Lower lobe of right lung (tissue), 2 donors: ENCODE measurements at regions not wholly inside any gene's neighbourhood (a gene's known extent, or its start where the extent isn't known, plus 50 kb on each side); places are given as distances from the start of the nearest gene placed in this dataset.

Experiments used
- ATAC-seq, 2 donors: fragments of 200-7000 bp; cut with Tn5 transposase; one replicate each; pipeline ENCODE4 v1.9.1; 2020 to 2022; ENCODE audit warnings: mild to moderate bottlenecking in 2 of 2, moderate library complexity in 2 of 2
- DNase-seq: peaks from one replicate; pipeline ENCODE4 v3.0.0-alpha.2; 2020
- H3K27ac ChIP-seq: fragments of 200-600 bp; one replicate; pipeline ENCODE4 v1.8.0; 2022
- H3K27me3 ChIP-seq: fragments of 200-600 bp; one replicate; pipeline ENCODE4 v1.8.0; 2022; ENCODE audit warnings: low read depth
- H3K36me3 ChIP-seq: fragments of 200-600 bp; one replicate; pipeline ENCODE4 v1.8.0; 2022; ENCODE audit warnings: mild to moderate bottlenecking
- H3K4me1 ChIP-seq: fragments of 200-600 bp; one replicate; pipeline ENCODE4 v1.8.0; 2022
- H3K4me3 ChIP-seq: fragments of 200-600 bp; one replicate; pipeline ENCODE4 v1.8.0; 2022; ENCODE audit warnings: mild to moderate bottlenecking
- H3K9me3 ChIP-seq: fragments of 200-600 bp; one replicate; pipeline ENCODE4 v1.8.0; 2022
- CTCF ChIP-seq: fragments of 200-600 bp; IDR thresholded peaks from one replicate; pipeline ENCODE4 v1.8.0; 2022; ENCODE audit warnings: antibody characterized with exemption, mild to moderate bottlenecking
- intact Hi-C: fragments of 100-400 bp; cut with DNase I; formaldehyde crosslinking; loops from one replicate; pipeline ENCODE4 v1.11.0; 2022
- donor health status: DM: no; HTN: yes; CAD: no; lungs with severe emphysema.

GRCh38 chr2:189951791-189952535, 110.6 kb downstream of the MSTN start:
- ATAC-seq (no peak), DNase-seq (no peak)
- H3K36me3 ChIP-seq = no peaks in the 10 kb centered on the region
- TF ChIP-seq CTCF = no peak
- H3K27me3 ChIP-seq = no peaks in the 10 kb centered on the region
- intact Hi-C loops = no loop called here
- no peaks in the 10 kb centered on the region for H3K9me3 ChIP-seq
- H3K4me1 ChIP-seq = no peaks in the 10 kb centered on the region
- H3K27ac ChIP-seq = no peak overlapping the region
- H3K4me3 ChIP-seq = no peak overlapping the region

GRCh38 chr2:189943009-189943408, 119.5 kb downstream of the MSTN start:
- DNase-seq (no peak), ATAC-seq (peak in 1 of 2 donors; percentile 23)
- Histone ChIP-seq H3K9me3 (peaks cover 20% of the 10 kb centered on the region), H3K36me3 (no peaks in the 10 kb centered on the region), H3K27ac (no peak overlapping the region), H3K4me1 (no peaks in the 10 kb centered on the region), H3K27me3 (no peaks in the 10 kb centered on the region), H3K4me3 (no peak overlapping the region)
- TF ChIP-seq CTCF = no peak
- intact Hi-C loops = no loop called here

- no peak for TF ChIP-seq CTCF
- DNase-seq (no peak), ATAC-seq (no peak)
- peaks cover 20% of the 10 kb centered on the region for H3K9me3 ChIP-seq
- no peaks in the 10 kb centered on the region for H3K27me3 ChIP-seq
- intact Hi-C loops = no loop called here
- H3K4me1 ChIP-seq = no peaks in the 10 kb centered on the region
- H3K27ac ChIP-seq = no peak overlapping the region
- no peaks in the 10 kb centered on the region for H3K36me3 ChIP-seq
- no peak overlapping the region for H3K4me3 ChIP-seq
Measured at GRCh38 chr2:189940913-189941312, 121.6 kb downstream of the MSTN start.

GRCh38 chr2:189937691-189938090, 124.8 kb downstream of the MSTN start:
- Histone ChIP-seq H3K4me1 (no peaks in the 10 kb centered on the region), H3K9me3 (peaks cover 13% of the 10 kb centered on the region), H3K27ac (no peak overlapping the region), H3K27me3 (no peaks in the 10 kb centered on the region), H3K36me3 (no peaks in the 10 kb centered on the region), H3K4me3 (no peak overlapping the region)
- intact Hi-C loops = no loop called here
- ATAC-seq (no peak), DNase-seq (no peak)
- TF ChIP-seq CTCF = no peak

GRCh38 chr2:189933911-189934399, 128.6 kb downstream of the MSTN start:
- H3K4me1 ChIP-seq = no peaks in the 10 kb centered on the region
- TF ChIP-seq CTCF = no peak
- H3K36me3 ChIP-seq = no peaks in the 10 kb centered on the region
- H3K4me3 ChIP-seq = no peak overlapping the region
- no peak for ATAC-seq
- no peak for DNase-seq
- H3K9me3 ChIP-seq = no peaks in the 10 kb centered on the region
- H3K27me3 ChIP-seq = no peaks in the 10 kb centered on the region
- intact Hi-C loops = no loop called here
- H3K27ac ChIP-seq = no peak overlapping the region
